Right hindlimb (tissue), 1 donor: ENCODE measurements at regions not wholly inside any gene's neighbourhood (a gene's known extent, or its start where the extent isn't known, plus 50 kb on each side); places are given as distances from the start of the nearest gene placed in this dataset.

Experiments used
- DNase-seq: peaks from one replicate; pipeline ENCODE4 v3.0.0-alpha.2; 2018

DNA sequence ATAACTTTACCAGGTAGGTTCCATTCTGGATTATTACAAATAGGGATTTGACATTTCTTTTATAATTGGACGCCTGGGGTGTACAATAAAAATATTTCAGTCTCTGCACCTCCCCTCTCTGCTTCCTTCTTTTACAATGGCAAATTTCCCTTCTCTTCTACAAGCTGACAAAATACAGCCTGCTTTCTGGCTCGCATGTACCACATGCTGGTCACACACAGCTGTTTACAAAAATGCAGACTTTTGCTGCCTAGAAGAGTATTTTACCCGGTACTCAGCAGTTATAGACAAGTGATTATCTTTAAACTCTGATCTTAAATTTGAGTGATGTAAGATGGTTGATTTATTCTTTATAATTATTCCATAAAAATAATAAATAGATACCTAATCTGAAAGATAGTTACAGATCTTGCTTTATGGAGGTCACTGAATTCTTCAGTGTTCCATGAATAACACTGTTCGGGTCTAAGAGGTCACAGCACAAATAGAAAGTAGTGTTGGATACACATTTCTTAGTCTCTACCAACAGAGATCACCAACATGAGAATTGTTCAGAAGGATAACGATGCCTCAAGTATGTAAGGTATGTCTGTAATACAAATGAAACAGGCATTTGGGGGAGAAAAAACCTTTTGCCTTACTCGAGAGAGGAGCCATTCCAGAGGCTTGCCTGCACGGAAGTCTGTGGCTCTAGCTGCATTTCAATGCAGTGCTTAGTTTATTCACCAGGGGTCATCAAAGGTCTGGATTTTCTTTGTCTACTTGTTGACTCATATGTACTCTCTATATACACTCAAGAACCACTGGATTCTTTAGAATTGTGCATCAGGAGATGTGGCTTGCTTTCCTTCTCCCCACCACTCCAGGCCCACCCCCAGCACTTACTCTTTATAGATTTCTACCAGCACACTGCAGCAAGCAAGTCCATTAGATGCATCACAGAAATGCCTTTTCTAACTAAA, 206.6 kb upstream of the RFX3 start:
- DNase-seq: peak; percentile 65

DNA sequence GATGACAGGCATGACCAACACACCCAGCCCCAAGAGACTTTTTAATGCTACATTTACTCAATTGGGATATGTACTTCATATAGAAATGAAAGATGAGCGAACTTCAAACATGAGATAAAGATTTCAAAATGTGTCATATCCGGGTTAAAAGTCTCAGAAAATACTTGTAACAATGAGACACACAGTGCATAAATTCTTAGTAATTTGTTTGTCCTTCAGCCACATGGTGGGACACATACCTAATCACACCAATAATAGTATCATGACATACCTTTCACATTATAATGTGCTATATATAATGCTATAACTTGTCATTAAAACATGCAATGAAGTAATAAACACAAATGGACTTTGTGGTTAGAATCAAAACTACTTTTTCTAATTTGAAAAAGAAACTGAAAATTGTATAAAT, 204.7 kb upstream of the RFX3 start:
- no peak for DNase-seq

DNA sequence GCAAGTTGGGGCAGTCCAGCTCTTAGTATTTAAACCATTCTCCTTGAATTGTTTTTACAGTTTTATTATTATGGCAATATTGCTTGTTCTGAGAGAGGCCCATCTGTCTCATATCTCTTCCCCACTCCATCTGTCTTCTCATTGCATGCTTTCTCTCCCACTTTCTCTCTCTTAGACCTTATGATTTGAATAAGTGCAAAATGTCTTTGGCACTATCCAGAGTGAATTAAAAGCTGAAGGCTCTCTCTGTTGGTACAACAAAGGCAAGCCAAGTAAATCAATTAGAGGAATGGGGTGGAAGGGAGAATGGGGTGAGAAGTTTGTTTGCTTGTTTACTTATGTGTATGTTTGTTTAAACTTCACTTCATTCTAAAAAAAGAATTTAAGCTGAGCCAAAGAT, 195.3 kb upstream of the RFX3 start:
- DNase-seq: no peak

DNA sequence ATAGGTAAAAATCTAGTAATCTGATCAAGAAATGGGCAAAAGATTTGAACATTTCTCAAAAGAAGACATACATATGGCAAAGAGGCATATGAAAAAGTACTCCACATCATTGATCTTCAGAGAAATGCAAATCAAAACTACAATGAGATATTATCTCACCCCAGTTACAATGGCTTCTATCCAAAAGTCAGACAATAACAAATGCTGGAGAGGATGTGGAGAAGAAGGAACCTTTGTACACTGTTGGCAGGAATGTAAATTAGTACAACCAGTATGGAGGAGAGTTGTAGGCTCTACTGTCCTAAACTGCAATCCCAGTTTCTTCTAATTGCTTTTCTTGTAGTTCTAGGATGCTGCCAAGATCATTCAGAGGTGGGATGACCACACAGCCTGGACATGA, 193.5 kb upstream of the RFX3 start:
- DNase-seq: no peak

DNA sequence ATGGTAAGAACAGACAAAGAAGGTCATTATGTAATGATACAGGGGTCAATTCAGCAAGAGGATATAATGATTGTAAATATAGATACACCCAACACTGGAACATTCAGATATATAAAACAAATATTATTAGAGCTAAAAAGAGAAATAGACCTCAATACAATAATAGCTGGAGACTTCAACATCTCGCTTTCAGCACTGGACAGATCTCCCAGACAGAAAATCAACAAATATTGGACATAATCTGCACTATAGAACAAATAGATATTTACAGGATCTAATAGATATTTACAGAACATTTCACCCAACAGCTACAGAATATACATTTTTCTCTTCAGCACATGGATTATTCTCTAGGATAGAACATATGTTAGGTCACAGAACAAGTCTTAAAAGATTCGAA, 190.6 kb upstream of the RFX3 start:
- DNase-seq: no peak

DNA sequence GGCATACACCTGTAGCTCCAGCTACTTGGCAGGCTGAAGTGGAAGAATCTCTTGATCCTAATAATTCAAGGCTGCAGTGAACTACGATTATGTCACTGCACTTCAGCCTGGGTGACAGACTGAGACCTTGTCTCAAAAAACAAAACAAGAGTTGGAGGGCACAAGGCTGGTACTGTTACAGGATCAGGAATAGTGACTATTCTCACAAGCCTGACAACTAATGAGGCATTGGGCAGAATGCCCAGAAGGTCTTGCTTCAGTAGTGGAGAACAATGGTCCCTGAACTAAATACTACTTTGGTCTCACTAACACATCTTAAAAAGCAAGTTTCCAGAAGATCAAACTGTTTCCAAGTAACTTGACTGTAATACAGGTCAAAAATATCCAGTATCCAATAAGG, 182.9 kb upstream of the RFX3 start:
- DNase-seq: no peak

DNA sequence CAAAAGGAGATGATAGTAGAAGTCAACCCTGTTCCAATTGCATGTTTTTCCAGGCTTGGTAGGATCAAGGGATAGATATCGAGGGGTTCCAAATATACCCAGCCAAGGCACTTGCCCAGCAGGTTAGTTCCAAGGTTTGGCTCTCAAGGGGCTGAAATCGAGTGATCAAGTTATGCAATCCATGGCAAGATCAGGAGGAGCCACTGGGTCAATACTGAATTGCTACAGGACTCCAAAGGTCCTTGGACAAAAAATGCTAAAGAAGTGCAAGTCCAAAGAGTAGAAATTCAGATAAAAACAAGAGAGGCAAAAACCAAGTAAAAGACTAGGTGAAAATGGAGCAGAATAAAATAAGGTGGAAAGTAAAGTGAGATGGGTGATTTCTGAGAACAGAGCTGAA, 179.1 kb upstream of the RFX3 start:
- no peak for DNase-seq

DNA sequence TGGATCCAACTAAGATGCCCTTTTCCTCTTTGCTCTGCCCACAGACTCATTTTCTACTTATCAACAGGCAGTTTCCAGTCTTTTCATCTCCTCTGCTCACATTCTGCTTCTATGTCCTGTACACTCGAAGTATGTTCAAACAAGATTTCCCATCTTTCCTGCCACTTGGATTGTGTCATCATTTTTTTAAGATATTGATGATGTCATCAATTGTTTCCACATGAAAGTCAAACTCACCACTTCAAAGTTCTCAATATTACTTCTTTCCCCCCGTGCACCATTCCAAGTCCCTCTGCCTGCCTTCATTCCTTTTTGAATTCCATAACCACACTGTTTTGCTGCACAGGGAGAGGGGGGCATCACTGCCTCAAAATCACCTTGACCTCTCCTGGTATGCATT, 175.0 kb upstream of the RFX3 start:
- DNase-seq: no peak

DNA sequence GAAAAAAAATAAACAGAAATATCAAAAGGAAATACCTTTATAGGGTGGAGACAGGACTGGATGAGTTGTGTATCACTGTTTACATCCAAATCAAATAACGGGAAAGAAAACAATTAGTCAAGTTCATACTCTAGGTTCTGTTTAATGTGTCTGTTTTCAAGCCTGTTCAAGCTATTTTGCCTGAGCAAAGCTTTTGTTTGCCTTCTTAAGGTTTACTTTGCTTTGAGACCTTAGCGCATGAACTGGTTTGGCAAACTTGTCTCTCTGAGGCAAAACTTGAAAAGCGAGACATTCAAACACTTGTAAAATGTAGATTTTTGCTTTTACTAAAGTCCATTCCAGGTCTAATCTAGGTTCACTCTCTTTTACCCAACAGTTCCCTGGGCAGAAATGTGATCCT, 174.1 kb upstream of the RFX3 start:
- DNase-seq: no peak

DNA sequence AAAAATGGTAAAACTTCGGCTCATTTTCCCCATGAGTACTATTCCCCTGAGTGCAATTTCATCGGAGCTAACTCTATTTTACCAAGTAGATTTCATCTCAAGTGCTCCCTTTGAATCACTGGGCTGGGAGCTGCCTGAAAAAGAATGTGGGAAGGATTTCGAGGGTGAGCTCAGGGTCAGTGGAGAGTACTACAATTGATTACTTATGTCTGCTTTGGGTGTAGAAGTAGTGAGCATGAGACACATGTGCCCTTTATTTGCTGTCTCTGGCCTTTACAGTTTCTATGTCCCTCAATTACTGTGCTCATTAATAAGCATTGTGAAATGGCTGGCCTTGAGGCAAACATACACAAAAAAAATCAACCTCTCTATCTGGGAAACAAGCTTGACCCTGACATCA, 172.7 kb upstream of the RFX3 start:
- DNase-seq: no peak

DNA sequence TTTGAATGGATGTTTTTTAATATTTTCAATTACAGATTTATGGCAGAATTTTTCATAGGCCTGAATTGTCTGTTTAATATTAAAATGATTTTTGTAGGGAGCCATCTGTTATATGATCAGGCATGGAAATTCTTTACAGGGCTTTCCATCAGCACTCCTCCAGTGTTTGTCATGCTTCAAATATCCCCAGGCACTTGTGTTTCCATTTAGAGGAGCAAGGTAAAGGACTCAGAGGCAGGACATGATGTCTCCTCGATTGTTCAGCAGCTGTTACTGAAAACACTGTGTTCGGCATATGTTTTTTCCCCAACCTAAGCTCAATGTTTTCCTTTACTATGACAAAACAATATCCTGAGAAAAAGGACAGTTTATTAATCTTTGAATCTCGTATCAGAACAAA, 172.3 kb upstream of the RFX3 start:
- DNase-seq: no peak

DNA sequence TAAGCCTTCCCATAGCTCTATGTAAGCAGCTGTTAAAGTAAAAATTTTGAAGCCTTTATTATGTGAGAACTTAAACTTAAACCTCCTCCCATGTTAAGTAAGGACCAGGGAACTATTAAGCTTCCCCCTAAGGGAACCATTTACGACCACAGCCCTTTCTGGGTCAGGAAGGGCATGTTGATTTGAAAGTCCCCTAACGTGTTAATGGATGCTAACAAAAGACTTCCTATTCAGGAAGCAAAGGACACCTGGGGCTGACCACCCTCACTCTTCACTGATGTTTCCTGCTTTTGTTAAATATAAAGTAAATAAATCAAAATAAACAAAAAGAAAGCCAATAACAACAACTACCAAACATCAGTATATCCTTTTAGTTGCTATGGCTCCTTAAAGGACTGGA, 170.6 kb upstream of the RFX3 start:
- DNase-seq: no peak

DNA sequence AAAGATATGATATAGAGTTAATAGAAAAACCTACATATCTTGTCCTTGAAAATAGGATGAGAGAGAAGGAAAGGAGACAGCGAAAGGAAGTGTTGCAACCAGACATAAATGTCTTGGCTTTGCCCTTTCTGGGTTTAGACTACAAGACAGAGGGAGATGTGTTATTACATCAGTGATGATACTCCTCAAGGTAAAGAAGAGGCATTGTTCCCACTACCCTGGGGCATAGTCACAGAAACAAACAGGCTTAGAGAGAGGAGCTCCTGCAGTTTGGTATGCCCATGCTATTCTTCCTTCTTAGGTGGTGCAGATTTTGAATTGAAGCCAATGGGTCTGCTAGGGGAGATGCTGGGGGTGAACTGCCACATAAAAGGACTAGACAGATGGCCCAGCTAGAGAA, 166.8 kb upstream of the RFX3 start:
- DNase-seq: no peak

DNA sequence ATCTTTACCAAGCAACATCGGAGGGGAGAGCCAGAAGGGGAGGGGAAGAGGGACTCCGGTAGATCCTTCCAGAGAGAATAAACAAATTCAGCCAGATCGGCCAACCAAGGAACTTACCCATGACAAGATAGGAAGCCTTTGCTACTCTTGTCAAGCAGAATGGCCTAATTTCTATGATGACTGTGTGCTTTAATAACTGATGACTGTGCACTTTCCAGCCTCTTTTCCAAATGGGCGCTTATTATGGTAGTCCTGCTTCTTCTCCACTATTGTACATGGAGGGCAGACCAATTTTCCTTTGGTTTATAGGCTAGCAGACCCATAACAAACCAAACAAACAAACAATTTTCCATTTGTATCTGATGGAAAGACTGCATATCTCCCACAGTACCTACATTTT, 163.8 kb upstream of the RFX3 start:
- DNase-seq: no peak

DNA sequence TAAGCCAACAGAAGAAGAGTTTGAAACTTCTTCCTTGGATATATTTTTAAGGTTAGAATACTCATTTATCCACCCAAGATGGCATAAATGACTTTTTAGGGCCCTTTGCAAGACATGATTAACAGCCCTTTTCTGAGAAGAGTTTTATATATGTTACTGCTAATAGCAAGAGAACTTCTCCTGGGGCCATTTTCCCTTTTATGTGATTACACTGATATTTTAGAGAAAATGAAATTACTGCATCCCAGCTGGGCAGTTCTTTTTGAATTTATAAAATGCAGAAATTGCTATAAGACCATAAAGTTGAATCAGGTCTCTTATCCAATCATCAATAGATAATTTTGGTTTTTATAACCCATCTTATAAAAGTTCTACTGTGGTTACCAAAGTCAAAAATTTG, 161.3 kb upstream of the RFX3 start:
- no peak for DNase-seq

DNA sequence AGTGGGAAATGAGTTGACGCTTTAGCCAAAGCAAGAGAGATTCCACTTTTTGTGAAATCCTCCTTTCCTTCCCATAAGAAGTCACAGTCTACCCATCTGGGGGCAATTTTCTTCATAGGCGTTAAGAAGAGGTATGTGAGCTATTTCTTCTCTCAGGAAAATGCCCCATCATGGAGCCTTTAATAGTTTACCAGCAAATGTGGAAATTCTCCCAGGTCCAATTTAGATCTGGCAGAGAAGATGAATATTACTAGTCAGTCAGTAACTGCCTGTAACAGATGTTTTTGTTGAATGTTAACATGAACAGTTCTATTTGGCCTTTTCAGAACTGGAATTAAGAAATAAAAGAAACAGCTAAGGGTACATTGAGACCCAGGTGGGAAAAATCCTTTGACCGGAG, 156.4 kb upstream of the RFX3 start:
- DNase-seq: no peak

DNA sequence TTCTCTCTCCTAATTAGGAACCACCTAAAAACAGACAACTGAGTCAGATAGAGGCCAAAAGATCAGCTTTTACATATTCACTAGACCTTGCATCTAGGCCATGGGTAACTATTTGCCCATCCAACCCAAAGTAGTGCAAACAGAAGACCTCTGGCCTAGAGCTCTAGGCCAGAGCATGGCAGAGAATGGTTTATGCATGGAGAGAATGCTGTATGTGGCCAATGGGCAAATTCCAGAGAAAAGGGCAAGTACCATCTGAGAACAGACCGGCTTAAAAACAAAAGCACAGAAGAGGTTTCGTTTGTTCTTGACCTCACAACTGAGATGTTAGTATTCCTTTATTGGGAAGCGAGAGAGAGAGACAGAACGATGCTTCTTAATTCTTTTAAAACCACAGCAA, 151.7 kb upstream of the RFX3 start:
- DNase-seq: no peak

DNA sequence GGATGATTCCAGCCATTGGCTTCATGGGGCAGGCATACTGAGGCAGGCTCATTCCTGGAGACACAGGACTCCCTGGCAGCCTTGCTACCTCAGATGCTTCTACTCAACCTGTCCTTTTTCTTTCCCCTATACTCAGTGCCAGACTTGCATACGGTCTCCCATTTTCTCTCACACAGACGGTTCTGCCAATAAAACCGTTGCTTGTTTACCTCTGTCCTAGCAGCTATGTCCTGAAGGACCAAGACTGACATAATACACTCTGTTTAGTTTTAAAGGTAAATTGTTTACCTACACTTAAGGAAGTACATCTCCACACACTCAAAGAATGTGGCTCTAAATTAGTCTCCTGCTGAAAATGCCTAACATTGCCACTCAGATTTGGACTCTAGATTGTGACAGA, 151.0 kb upstream of the RFX3 start:
- DNase-seq: no peak

DNA sequence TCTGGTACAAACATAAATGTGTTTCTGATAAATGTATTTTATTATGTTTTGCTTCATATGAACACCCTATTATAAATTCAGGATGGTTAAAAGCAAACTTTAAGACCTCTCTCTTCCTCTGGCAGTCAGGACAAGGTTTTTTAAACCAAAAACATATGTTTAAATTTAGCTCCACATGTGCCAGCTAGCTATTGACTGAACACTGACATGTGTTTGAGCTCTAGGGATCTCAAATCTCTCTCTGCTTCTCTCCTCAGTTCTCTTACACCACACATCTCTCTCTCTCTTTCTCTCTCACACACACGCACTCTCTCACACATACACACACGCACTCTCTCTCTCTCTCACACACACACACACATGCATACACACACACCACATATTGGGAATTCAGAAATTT, 150.1 kb upstream of the RFX3 start:
- no peak for DNase-seq

DNA sequence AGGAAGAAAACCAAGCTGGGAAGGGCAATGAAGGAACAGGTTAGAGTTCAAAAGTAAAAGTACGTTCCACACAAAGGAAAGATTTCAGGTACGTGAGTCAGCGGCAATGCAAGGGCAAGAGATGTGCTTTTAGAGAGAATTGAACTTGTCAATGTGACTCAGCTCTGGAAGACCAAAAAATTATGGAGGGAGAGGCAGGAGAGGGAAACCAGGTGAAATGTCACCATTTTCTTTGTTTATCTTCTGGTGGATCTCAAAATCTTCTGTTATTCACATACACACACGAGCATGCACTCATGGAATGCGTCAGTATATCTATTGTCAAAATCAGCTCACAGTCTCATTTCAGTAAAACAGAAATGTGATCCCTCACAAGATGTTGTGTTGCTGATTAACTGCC, 148.8 kb upstream of the RFX3 start:
- no peak for DNase-seq

DNA sequence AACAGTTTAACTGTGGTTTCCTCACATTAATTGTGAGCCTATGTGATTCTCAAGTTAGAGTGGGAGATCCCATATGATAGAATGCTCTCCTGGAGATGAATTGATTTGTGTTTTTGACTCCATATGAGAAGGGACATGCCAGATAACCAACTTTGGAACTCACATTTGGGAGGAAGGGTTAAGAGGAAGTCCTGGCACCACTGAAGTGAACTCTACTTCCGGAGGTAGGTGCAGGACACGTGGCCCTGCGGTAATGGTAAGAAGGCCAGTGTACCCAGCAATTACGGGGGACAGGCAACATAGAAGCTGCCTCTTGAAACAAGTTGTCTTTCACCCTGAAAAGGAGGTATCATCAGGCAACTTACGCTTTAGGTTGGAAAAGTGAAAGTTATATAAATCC, 146.6 kb upstream of the RFX3 start:
- DNase-seq: no peak

DNA sequence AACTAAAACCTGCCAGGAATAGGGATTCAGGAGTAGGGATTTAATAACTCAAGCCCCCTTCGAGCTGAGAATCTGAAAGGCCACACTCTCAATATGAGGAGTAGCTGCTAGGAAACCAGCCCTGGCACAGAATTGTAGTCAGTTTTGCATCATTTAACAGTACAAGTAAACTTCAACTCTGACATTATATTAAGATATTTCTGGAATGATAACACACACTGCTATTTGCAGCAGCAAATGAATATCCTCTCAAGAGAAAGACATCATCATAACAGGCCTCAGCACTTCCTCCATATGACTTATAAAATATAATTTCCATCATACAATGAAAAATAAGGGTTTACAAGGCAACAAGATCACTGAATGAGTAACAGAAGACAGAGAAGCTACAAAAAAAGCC, 138.2 kb upstream of the RFX3 start:
- DNase-seq: no peak

DNA sequence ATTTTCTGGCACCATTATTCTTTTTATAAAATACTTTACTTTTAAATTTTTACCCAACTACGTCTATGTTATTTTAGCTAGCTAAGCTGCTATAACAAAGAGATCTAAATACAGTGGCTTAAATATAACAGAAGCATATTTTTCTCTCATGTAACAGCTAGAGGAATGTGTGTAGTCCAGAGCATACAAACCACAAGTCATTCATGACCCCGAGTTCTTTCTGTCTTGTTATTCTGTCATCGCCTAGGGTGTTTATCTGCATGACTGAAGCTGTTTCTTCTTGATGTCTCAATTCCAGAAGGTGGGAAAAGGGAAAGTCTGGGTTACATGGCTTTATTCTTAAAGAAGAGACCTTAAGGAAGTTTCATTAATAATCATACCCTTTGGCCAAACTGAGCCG, 136.9 kb upstream of the RFX3 start:
- DNase-seq: no peak

DNA sequence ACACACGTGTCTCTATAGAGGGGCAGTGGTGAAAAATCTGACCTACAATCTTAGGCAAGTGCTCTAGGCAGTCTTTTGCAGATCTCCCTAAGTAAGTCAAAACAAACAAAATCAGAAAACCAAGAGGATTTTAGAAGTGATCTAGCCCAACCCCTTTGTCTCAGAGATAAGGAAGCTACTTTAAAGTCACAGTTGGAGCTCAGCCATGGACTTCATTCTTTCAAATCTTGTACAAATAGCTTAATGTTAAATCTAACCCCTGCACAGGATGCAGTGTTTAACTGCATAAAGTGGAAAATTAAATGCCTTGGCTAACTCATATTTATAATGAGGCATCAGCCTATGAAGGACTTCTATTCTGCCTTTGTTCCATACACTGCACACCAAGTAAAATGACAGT, 135.1 kb upstream of the RFX3 start:
- no peak for DNase-seq

DNA sequence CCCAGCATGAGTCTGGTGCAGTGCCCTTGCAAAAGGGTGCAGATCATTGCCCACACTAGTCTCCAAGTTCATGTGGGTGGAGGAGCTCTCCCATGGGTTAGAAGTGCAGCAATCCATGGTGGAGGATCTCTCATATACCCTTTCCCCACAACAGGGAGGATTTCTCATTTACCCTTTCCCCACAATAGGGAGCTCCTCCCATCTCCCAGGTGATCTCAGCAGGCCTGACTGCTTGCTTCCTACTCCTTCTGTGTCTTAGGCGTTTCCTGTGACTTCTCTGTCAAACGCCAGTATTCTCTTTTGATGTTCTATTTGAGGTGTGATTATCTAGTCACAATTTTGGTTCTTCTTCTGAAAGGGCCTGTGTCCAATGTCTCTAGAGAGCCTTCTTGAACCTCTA, 133.8 kb upstream of the RFX3 start:
- no peak for DNase-seq
